PFSK-1 (cell line): ENCODE measurements at regions not wholly inside any gene's neighbourhood (a gene's known extent, or its start where the extent isn't known, plus 50 kb on each side); places are given as distances from the start of the nearest gene placed in this dataset.

Source experiments
- FOXP2 ChIP-seq: optimal IDR thresholded peaks from 2 replicates; pipeline ENCODE3; 2011; ENCODE audit warnings: borderline replicate concordance, control low read depth, inconsistent platforms; ENCODE audit not compliant: insufficient read depth; ENCODE audit errors: extremely low read length, extremely low read depth
- POLR2AphosphoS5 ChIP-seq: IDR thresholded peaks from 2 replicates; pipeline ENCODE4 v1.6.1; 2012; ENCODE audit warnings: low read depth, mild to moderate bottlenecking, control low read depth, low read length, moderate library complexity
- REST ChIP-seq, 2 experiments: IDR thresholded peaks; 2 replicates each; pipeline versions ENCODE4 v1.6.1 to v1.8.0; 2011 to 2012; ENCODE audit warnings: low read depth in 2 of 2, low read length in 2 of 2, control low read depth in 1 of 2, inconsistent platforms in 1 of 2, mild to moderate bottlenecking in 1 of 2, moderate library complexity in 1 of 2; ENCODE audit not compliant: insufficient read depth in 1 of 2
- SIN3A ChIP-seq: IDR thresholded peaks from 2 replicates; pipeline ENCODE4 v1.6.1; 2012; ENCODE audit warnings: mild to moderate bottlenecking, low read length, moderate library complexity, borderline replicate concordance; ENCODE audit not compliant: insufficient read depth
- TAF1 ChIP-seq: IDR thresholded peaks from 2 replicates; pipeline ENCODE4 v1.6.1; 2012; ENCODE audit warnings: low read length, control low read depth, borderline replicate concordance; ENCODE audit not compliant: insufficient read depth

GRCh38 chr3:99396651-99397275, 241.6 kb upstream of the COL8A1 start:
- TF ChIP-seq REST (IDR thresholded peaks at IDR 0.05; ENCODE audit: insufficient read depth in 1 of 2, low read depth in 2 of 2, low read length in 2 of 2) (no peak), POLR2AphosphoS5 (no peak), TAF1 (no peak), SIN3A (no peak), FOXP2 (no peak)
